HCT116 (cell line): ENCODE measurements at regions not wholly inside any gene's neighbourhood (a gene's known extent, or its start where the extent isn't known, plus 50 kb on each side); places are given as distances from the start of the nearest gene placed in this dataset.

ENCODE experiments used
- ATAC-seq: fragments of 200-7000 bp; cut with Tn5 transposase; 2 replicates; pipeline ENCODE4 v1.9.1; 2020; ENCODE audit warnings: mild to moderate bottlenecking, moderate library complexity
- BruUV-seq: library from RNA; stranded (reverse); fragments of 400-500 nt; replicated peaks from 2 replicates; lab custom pipeline; 2021; lab: Mats Ljungman, UMichigan
- CTCF ChIA-PET: fragments of 300-600 bp; sonication (Branson Sonifier 250); formaldehyde crosslinking; loops from one replicate; lab custom pipeline; 2021; ENCODE audit warnings: antibody characterized with exemption; lab: Charles Lee
- POLR2A ChIA-PET: fragments of 300-600, 350-600 bp; sonication (Branson Sonifier 250); formaldehyde crosslinking; loops from one replicate; lab custom pipeline; 2021; ENCODE audit warnings: antibody characterized with exemption; lab: Charles Lee
- RAD21 ChIA-PET, 2 experiments: fragments of 300-600 bp; sonication (Branson Sonifier 250); formaldehyde crosslinking; loops; one replicate each; lab custom pipeline; 2023; ENCODE audit warnings: low total read pairs in 2 of 2; ENCODE audit not compliant: uncharacterized antibody in 2 of 2, unreplicated experiment in 2 of 2, low non-redundant PET in 1 of 2; lab: Charles Lee
- DNase-seq: peaks from one replicate; pipeline ENCODE4 v3.0.0-alpha.2; 2010; ENCODE audit warnings: low read depth, low spot score
- H2AFZ ChIP-seq: fragments of 200-600 bp; shearing (Covaris generic), sonication (generic); 2 replicates; pipeline ENCODE4 v1.6.1; 2017; ENCODE audit warnings: low read depth, mixed run types, mixed read lengths, antibody characterized with exemption, low read length; ENCODE audit not compliant: poor library complexity, severe bottlenecking
- H3K27ac ChIP-seq: 2 replicates; pipeline ENCODE4 v1.5.1; 2012; ENCODE audit warnings: low read depth, low read length
- H3K27me3 ChIP-seq: fragments of 200-600 bp; sonication (generic); 2 replicates; pipeline ENCODE4 v1.6.1; 2016; ENCODE audit warnings: mixed run types, low read length, mixed read lengths; ENCODE audit not compliant: insufficient read depth
- H3K36me3 ChIP-seq, 2 experiments: fragments of 200-500 bp in 1 of 2; fragments of 200-600 bp in 1 of 2; sonication (Bioruptor generic) in 1 of 2; sonication (generic) in 1 of 2; 2 replicates each; pipeline versions ENCODE4 v1.5.1 to v1.6.1; 2014 to 2016; ENCODE audit warnings: low read length in 2 of 2, inconsistent platforms in 1 of 2, mixed read lengths in 1 of 2, mixed run types in 1 of 2; ENCODE audit not compliant: insufficient read depth in 2 of 2, control insufficient read depth in 1 of 2
- H3K4me1 ChIP-seq, 2 experiments: fragments of 200-600 bp in 1 of 2; sonication (generic) in 1 of 2; 2 replicates each; pipeline versions ENCODE4 v1.5.1 to v1.6.1; 2012 to 2017; ENCODE audit warnings: low read length in 2 of 2, inconsistent platforms in 1 of 2, mild to moderate bottlenecking in 1 of 2, mixed read lengths in 1 of 2, mixed run types in 1 of 2, moderate library complexity in 1 of 2; ENCODE audit not compliant: insufficient read depth in 2 of 2, control insufficient read depth in 1 of 2
- H3K4me2 ChIP-seq: fragments of 200-600 bp; sonication (generic); 2 replicates; pipeline ENCODE4 v1.6.1; 2017; ENCODE audit warnings: mixed run types, low read length, mixed read lengths
- H3K4me3 ChIP-seq, 2 experiments: fragments of 200-600 bp in 1 of 2; sonication (generic) in 1 of 2; replicated peaks in 1 of 2; 2 replicates each; pipeline ENCODE4 v1.5.1; 2011 to 2016; ENCODE audit warnings: low read length in 2 of 2, control low read depth in 1 of 2, low read depth in 1 of 2, mild to moderate bottlenecking in 1 of 2, mixed read lengths in 1 of 2, mixed run types in 1 of 2
- H3K79me2 ChIP-seq: fragments of 200-600 bp; sonication (generic); 2 replicates; pipeline ENCODE4 v1.6.1; 2017; ENCODE audit warnings: mild to moderate bottlenecking, mixed run types, low read length, moderate library complexity, mixed read lengths; ENCODE audit not compliant: insufficient read depth
- H3K9ac ChIP-seq: fragments of 200-600 bp; sonication (generic); 2 replicates; pipeline ENCODE4 v1.6.1; 2016; ENCODE audit warnings: low read length, mixed read lengths
- H3K9me2 ChIP-seq: fragments of 200-600 bp; sonication (generic), shearing (Covaris generic); 2 replicates; pipeline ENCODE4 v1.6.1; 2017; ENCODE audit warnings: mixed run types, mild to moderate bottlenecking, moderate library complexity; ENCODE audit not compliant: insufficient read depth
- H3K9me3 ChIP-seq, 2 experiments: fragments of 200-500 bp in 1 of 2; fragments of 200-600 bp in 1 of 2; sonication (Bioruptor generic) in 1 of 2; sonication (generic) in 1 of 2; 2 replicates each; pipeline ENCODE4 v1.6.1; 2014 to 2017; ENCODE audit warnings: low read length in 2 of 2, mixed read lengths in 2 of 2, inconsistent platforms in 1 of 2, low read depth in 1 of 2, mild to moderate bottlenecking in 1 of 2, mixed run types in 1 of 2, moderate library complexity in 1 of 2; ENCODE audit not compliant: control insufficient read depth in 1 of 2, insufficient read depth in 1 of 2
- H4K20me1 ChIP-seq: fragments of 200-600 bp; sonication (generic), shearing (Covaris generic); 2 replicates; pipeline ENCODE4 v1.6.1; 2017; ENCODE audit warnings: mixed run types, mild to moderate bottlenecking, moderate library complexity; ENCODE audit not compliant: insufficient read depth
- ATF3 ChIP-seq: IDR thresholded peaks from 2 replicates; pipeline ENCODE4 v1.6.1; 2012
- CEBPB ChIP-seq: IDR thresholded peaks from 2 replicates; pipeline ENCODE4 v1.6.1; 2012; ENCODE audit warnings: low read depth
- ELF1 ChIP-seq: IDR thresholded peaks from 2 replicates; pipeline ENCODE4 v1.6.1; 2012; ENCODE audit warnings: low read depth, borderline replicate concordance
- EZH2 ChIP-seq: fragments of 200-600 bp; sonication (generic); IDR thresholded peaks from 2 replicates; pipeline ENCODE4 v1.6.1; 2017; ENCODE audit warnings: antibody characterized with exemption, mixed run types
- EZH2phosphoT487 ChIP-seq: fragments of 200-600 bp; IDR thresholded peaks from 2 replicates; pipeline ENCODE4 v1.6.1; 2018; ENCODE audit warnings: antibody characterized with exemption, borderline replicate concordance
- JUND ChIP-seq: IDR thresholded peaks from 2 replicates; pipeline ENCODE4 v1.6.1; 2012
- MAX ChIP-seq: IDR thresholded peaks from 2 replicates; pipeline ENCODE4 v1.6.1; 2012
- POLR2A ChIP-seq: IDR thresholded peaks from 2 replicates; pipeline ENCODE4 v1.7.0; 2011; ENCODE audit warnings: borderline replicate concordance; ENCODE audit not compliant: insufficient read depth, insufficient read length; ENCODE audit errors: extremely low read depth
- POLR2AphosphoS5 ChIP-seq: IDR thresholded peaks from 2 replicates; pipeline ENCODE4 v1.6.1; 2011; ENCODE audit warnings: mild to moderate bottlenecking, low read depth, low read length, moderate library complexity
- RAD21 ChIP-seq: IDR thresholded peaks from 2 replicates; pipeline ENCODE4 v1.6.1; 2012; ENCODE audit warnings: low read depth, mild to moderate bottlenecking
- REST ChIP-seq: IDR thresholded peaks from 2 replicates; pipeline ENCODE4 v1.6.1; 2012; ENCODE audit warnings: low read depth
- SIN3A ChIP-seq: IDR thresholded peaks from 2 replicates; pipeline ENCODE4 v1.6.1; 2012; ENCODE audit warnings: low read depth
- SP1 ChIP-seq: IDR thresholded peaks from 2 replicates; pipeline ENCODE4 v1.6.1; 2012; ENCODE audit warnings: low read depth
- SRF ChIP-seq: IDR thresholded peaks from 2 replicates; pipeline ENCODE4 v1.6.1; 2012; ENCODE audit warnings: low read depth
- TCF7L2 ChIP-seq: IDR thresholded peaks from 2 replicates; pipeline ENCODE4 v1.7.0; 2011; ENCODE audit warnings: borderline replicate concordance, inconsistent platforms; ENCODE audit not compliant: insufficient read depth, insufficient read length; ENCODE audit errors: extremely low read depth
- YY1 ChIP-seq: IDR thresholded peaks from 2 replicates; pipeline ENCODE4 v1.6.1; 2011; ENCODE audit warnings: low read length, low read depth, moderate library complexity, mild to moderate bottlenecking; ENCODE audit not compliant: insufficient replicate concordance; ENCODE audit errors: extremely low read depth
- ZBTB33 ChIP-seq: IDR thresholded peaks from 2 replicates; pipeline ENCODE4 v1.6.1; 2011; ENCODE audit warnings: mild to moderate bottlenecking, low read length, moderate library complexity; ENCODE audit not compliant: insufficient replicate concordance; ENCODE audit errors: extremely low read depth
- ZFX ChIP-seq: fragments of 450-650 bp; IDR thresholded peaks from 2 replicates; pipeline ENCODE4 v1.6.1; 2017
- ZNF274 ChIP-seq: fragments of 200-500 bp; sonication (Bioruptor generic); IDR thresholded peaks from 2 replicates; pipeline ENCODE4 v1.6.1; 2014; ENCODE audit warnings: mild to moderate bottlenecking, low read depth, low read length, inconsistent platforms
- intact Hi-C: fragments of 100-400 bp; cut with micrococcal nuclease; formaldehyde crosslinking; loops from 2 replicates; pipeline ENCODE4 v1.10.0; 2022

GRCh38 chr3:53425936-53426335 is 68.5 kb upstream of the CACNA1D start:
- TF ChIP-seq SIN3A (no peak), SRF (no peak), POLR2AphosphoS5 (no peak), SP1 (no peak), RAD21 (no peak), TCF7L2 (no peak), ELF1 (no peak), REST (no peak), JUND (no peak), ZNF274 (no peak), EZH2 (no peak), ZBTB33 (no peak), ATF3 (no peak), MAX (no peak), ZFX (no peak), POLR2A (no peak), EZH2phosphoT487 (no peak), CEBPB (no peak), YY1 (no peak)
- ATAC-seq (no peak), DNase-seq (no peak)
- Histone ChIP-seq H3K9ac (no peak overlapping the region), H3K9me3 (no peaks in the 10 kb centered on the region), H3K27me3 (peaks cover 20% of the 10 kb centered on the region), H3K79me2 (no peaks in the 10 kb centered on the region), H4K20me1 (no peaks in the 10 kb centered on the region), H3K4me1 (no peaks in the 10 kb centered on the region), H3K27ac (no peak overlapping the region), H3K4me3 (no peak overlapping the region), H3K36me3 (no peaks in the 10 kb centered on the region), H2AFZ (no peak overlapping the region), H3K4me2 (no peak overlapping the region), H3K9me2 (no peaks in the 10 kb centered on the region)
- intact Hi-C loops: no loop called here
- ChIA-PET RAD21 (no interaction called here), POLR2A (no interaction called here), CTCF (no interaction called here)
- no TSS peak for BruUV-seq
